B cell (primary cell): ENCODE measurements at regions not wholly inside any gene's neighbourhood (a gene's known extent, or its start where the extent isn't known, plus 50 kb on each side); places are given as distances from the start of the nearest gene placed in this dataset.

Source experiments
- ATAC-seq: fragments of 200-7000 bp; cut with Tn5 transposase; one replicate; pipeline ENCODE4 v1.10.0; 2021; ENCODE audit warnings: low read depth, mild to moderate bottlenecking, moderate number of reproducible peaks, moderate library complexity
- CTCF ChIA-PET: fragments of 350-600 bp; sonication (Branson Sonifier 250); formaldehyde crosslinking; loops from one replicate; lab custom pipeline; 2021; ENCODE audit warnings: antibody characterized with exemption, inconsistent platforms; lab: Charles Lee
- POLR2A ChIA-PET: fragments of 350-600 bp; sonication (Branson Sonifier 250); formaldehyde crosslinking; loops from one replicate; lab custom pipeline; 2021; ENCODE audit warnings: antibody characterized with exemption; lab: Charles Lee
- DNase-seq: peaks from one replicate; pipeline ENCODE4 v3.0.0; 2013
- H2AFZ ChIP-seq: 2 replicates; pipeline ENCODE4 v1.6.1; 2012; ENCODE audit warnings: mild to moderate bottlenecking, low read depth, low read length; ENCODE audit not compliant: insufficient read depth, poor library complexity, severe bottlenecking
- H3K27ac ChIP-seq, 2 donors: 1 replicate in 1 of 2; 2 replicates in 1 of 2; pipeline ENCODE4 v1.5.1; 2012 to 2013; ENCODE audit warnings: low read length in 2 of 2, mild to moderate bottlenecking in 2 of 2, moderate library complexity in 1 of 2
- H3K27me3 ChIP-seq, 4 experiments: fragments of 200-600 bp in 1 of 4; sonication (generic) in 1 of 4; replicated peaks in 1 of 4; 1 replicate in 2 of 4; 2 replicates in 2 of 4; pipeline versions ENCODE4 v1.6.1 to v1.7.0; 2013 to 2016; ENCODE audit warnings: low read length in 3 of 4, mild to moderate bottlenecking in 2 of 4, mixed read lengths in 1 of 4, moderate library complexity in 1 of 4; ENCODE audit not compliant: insufficient read depth in 4 of 4, control insufficient read depth in 3 of 4; ENCODE audit errors: control extremely low read depth in 1 of 4
- H3K36me3 ChIP-seq, 2 experiments: replicated peaks in 1 of 2; 1 replicate in 1 of 2; 2 replicates in 1 of 2; pipeline versions ENCODE4 v1.6.1 to v1.7.1; 2013; ENCODE audit warnings: low read length in 1 of 2; ENCODE audit not compliant: insufficient read depth in 2 of 2, control insufficient read depth in 1 of 2; ENCODE audit errors: control extremely low read depth in 1 of 2, extremely low read depth in 1 of 2
- H3K4me1 ChIP-seq, 2 donors: fragments of 200-600 bp in 1 of 2; sonication (generic) in 1 of 2; 1 replicate in 1 of 2; 2 replicates in 1 of 2; pipeline versions ENCODE4 v1.5.1 to v1.6.1; 2013 to 2017; ENCODE audit warnings: low read length in 2 of 2; ENCODE audit not compliant: control insufficient read depth in 2 of 2, insufficient read depth in 2 of 2
- H3K4me2 ChIP-seq: replicated peaks from 2 replicates; pipeline ENCODE3; 2012; ENCODE audit warnings: mild to moderate bottlenecking, low read depth, low read length; ENCODE audit not compliant: poor library complexity, severe bottlenecking
- H3K4me3 ChIP-seq, 5 experiments: fragments of 200-600 bp in 1 of 5; sonication (generic) in 1 of 5; 1 replicate in 3 of 5; 2 replicates in 2 of 5; pipeline versions ENCODE4 v1.5.1 to v1.7.0; 2011 to 2016; ENCODE audit warnings: low read length in 4 of 5, mild to moderate bottlenecking in 4 of 5, low read depth in 2 of 5, control low read depth in 1 of 5, moderate library complexity in 1 of 5; ENCODE audit not compliant: insufficient read depth in 1 of 5; ENCODE audit errors: control extremely low read depth in 1 of 5, extremely low read depth in 1 of 5
- H3K79me2 ChIP-seq: fragments of 200-600 bp; sonication (generic); one replicate; pipeline ENCODE4 v1.6.0; 2016; ENCODE audit warnings: low read length; ENCODE audit not compliant: control insufficient read depth, insufficient read depth
- H3K9ac ChIP-seq: fragments of 200-600 bp; sonication (generic); 2 replicates; pipeline ENCODE4 v1.6.1; 2017; ENCODE audit warnings: mild to moderate bottlenecking, low read length, moderate library complexity
- H3K9me3 ChIP-seq, 3 donors: one replicate each; pipeline versions ENCODE4 v1.6.1 to v1.7.1; 2013; ENCODE audit warnings: low read length in 2 of 3; ENCODE audit not compliant: control insufficient read depth in 2 of 3, insufficient read depth in 1 of 3; ENCODE audit errors: control extremely low read depth in 1 of 3
- H4K20me1 ChIP-seq: 2 replicates; pipeline ENCODE4 v1.6.0; 2012; ENCODE audit warnings: mild to moderate bottlenecking, low read length; ENCODE audit not compliant: insufficient read depth, control insufficient read depth, poor library complexity, severe bottlenecking
- H3K27ac Mint-ChIP-seq: one replicate; pipeline ENCODE4 v1.8.0; 2021; ENCODE audit warnings: mixed read lengths
- H3K27me3 Mint-ChIP-seq: one replicate; pipeline ENCODE4 v1.8.0; 2021; ENCODE audit warnings: mixed read lengths
- H3K4me1 Mint-ChIP-seq: one replicate; pipeline ENCODE4 v1.8.0; 2021; ENCODE audit warnings: mixed read lengths
- H3K4me3 Mint-ChIP-seq: one replicate; pipeline ENCODE4 v1.8.0; 2021; ENCODE audit warnings: mixed read lengths
- H3K9me3 Mint-ChIP-seq: one replicate; pipeline ENCODE4 v1.8.0; 2022; ENCODE audit warnings: mixed read lengths; ENCODE audit not compliant: insufficient read depth
- EZH2 ChIP-seq: IDR thresholded peaks from 2 replicates; pipeline ENCODE4 v1.6.1; 2012; ENCODE audit warnings: borderline replicate concordance, low read depth, mild to moderate bottlenecking, moderate library complexity, low read length; ENCODE audit not compliant: insufficient read depth, poor library complexity, severe bottlenecking
- WGBS: methylation state at CpG from one replicate; pipeline ENCODE4 v1.1.5; 2013; ENCODE audit warnings: missing lambda C conversion rate; ENCODE audit not compliant: insufficient coverage; 5-methylcytosine and 5-hydroxymethylcytosine counted together
- intact Hi-C: fragments of 100-400 bp; cut with micrococcal nuclease; formaldehyde crosslinking; loops from one replicate; pipeline ENCODE4 v1.10.0; 2022
- TF ChIP-seq, protein P1 (sequence below): fragments of 200-600 bp; IDR thresholded peaks from one replicate; pipeline ENCODE4 v1.8.0; 2022; ENCODE audit warnings: antibody characterized with exemption, mild to moderate bottlenecking

DNA sequence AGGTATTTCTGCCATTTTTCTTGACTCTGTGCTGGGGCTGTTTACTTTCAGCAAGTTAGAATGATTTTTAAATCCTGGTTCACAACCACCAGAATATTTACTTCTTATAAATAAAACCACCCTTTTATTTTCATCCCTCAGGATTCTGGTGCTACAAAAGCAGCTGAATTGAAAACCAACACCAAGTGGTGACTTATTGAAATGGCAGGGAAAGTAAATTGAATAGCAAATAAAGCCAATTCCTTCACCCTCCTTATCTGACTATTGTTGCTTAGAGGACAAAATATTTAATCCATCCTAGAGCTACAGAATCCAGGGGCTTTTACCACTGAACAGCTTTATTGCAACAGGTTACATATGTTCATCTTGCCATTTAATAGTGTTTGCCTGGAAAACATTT is 828.6 kb upstream of the GHITM start:
- intact Hi-C loops: no loop called here
- Histone ChIP-seq H2AFZ (no peak overlapping the region), H3K27me3 (no peaks in the 10 kb centered on the region), H3K4me1 (no peaks in the 10 kb centered on the region), H3K36me3 (no peaks in the 10 kb centered on the region), H3K9me3 (peaks cover 0 to 8% (median 0%) of the 10 kb centered on the region in 3 donors), H4K20me1 (no peaks in the 10 kb centered on the region), H3K27ac (no peak overlapping the region), H3K79me2 (no peaks in the 10 kb centered on the region), H3K4me3 (no peak overlapping the region), H3K4me2 (no peak overlapping the region), H3K9ac (no peak overlapping the region)
- DNase-seq: no peak
- POLR2A ChIA-PET: no interaction called here
- ATAC-seq: no peak
- CTCF ChIA-PET: no interaction called here
- TF ChIP-seq, protein P1, sequence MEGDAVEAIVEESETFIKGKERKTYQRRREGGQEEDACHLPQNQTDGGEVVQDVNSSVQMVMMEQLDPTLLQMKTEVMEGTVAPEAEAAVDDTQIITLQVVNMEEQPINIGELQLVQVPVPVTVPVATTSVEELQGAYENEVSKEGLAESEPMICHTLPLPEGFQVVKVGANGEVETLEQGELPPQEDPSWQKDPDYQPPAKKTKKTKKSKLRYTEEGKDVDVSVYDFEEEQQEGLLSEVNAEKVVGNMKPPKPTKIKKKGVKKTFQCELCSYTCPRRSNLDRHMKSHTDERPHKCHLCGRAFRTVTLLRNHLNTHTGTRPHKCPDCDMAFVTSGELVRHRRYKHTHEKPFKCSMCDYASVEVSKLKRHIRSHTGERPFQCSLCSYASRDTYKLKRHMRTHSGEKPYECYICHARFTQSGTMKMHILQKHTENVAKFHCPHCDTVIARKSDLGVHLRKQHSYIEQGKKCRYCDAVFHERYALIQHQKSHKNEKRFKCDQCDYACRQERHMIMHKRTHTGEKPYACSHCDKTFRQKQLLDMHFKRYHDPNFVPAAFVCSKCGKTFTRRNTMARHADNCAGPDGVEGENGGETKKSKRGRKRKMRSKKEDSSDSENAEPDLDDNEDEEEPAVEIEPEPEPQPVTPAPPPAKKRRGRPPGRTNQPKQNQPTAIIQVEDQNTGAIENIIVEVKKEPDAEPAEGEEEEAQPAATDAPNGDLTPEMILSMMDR: no peak
- no peak for TF ChIP-seq EZH2
- Mint-ChIP-seq H3K4me1 (no peaks in the 10 kb centered on the region), H3K4me3 (no peak overlapping the region), H3K27ac (no peak overlapping the region), H3K9me3 (peaks cover 11% of the 10 kb centered on the region), H3K27me3 (no peaks in the 10 kb centered on the region)

DNA sequence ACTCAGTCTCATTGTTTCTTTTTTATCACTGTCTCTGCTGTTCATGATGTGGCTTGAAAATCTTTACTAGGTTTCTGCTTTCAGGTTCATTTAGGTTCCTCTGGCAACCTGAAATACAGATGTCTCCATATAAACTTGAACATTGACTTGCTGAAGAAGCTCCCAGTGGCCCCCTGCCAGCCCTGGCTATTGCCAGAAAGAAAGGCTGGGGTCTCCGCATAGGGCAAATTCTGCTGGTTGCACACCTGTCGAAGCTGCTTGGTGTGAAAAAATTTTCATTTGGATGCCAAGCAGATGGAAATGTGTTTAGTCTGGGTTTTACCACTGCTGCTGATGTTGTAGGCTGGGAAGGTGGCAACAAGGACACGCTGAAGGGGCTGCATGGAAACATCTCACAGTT is 826.7 kb upstream of the GHITM start:
- no peaks in the 10 kb centered on the region for H3K36me3 ChIP-seq
- H3K27me3 ChIP-seq: no peaks in the 10 kb centered on the region
- H4K20me1 ChIP-seq: no peaks in the 10 kb centered on the region
- no peak overlapping the region for H2AFZ ChIP-seq
- ATAC-seq (no peak), DNase-seq (no peak)
- ChIA-PET POLR2A (no interaction called here), CTCF (no interaction called here)
- peaks cover 11% of the 10 kb centered on the region for H3K9me3 Mint-ChIP-seq
- peaks cover 0 to 16% (median 0%) of the 10 kb centered on the region in 3 donors for H3K9me3 ChIP-seq
- no peak overlapping the region for H3K9ac ChIP-seq
- no peaks in the 10 kb centered on the region for H3K4me1 Mint-ChIP-seq
- no peaks in the 10 kb centered on the region for H3K79me2 ChIP-seq
- intact Hi-C loops: no loop called here
- no peak overlapping the region for H3K27ac Mint-ChIP-seq
- H3K4me2 ChIP-seq: no peak overlapping the region
- H3K4me3 Mint-ChIP-seq: no peak overlapping the region
- no peak overlapping the region for H3K27ac ChIP-seq
- TF ChIP-seq, protein P1: no peak
- no peak for TF ChIP-seq EZH2
- H3K27me3 Mint-ChIP-seq: no peaks in the 10 kb centered on the region
- WGBS: 83% methylated on average over 3 of the region's 3 CpGs
- H3K4me3 ChIP-seq: no peak overlapping the region
- H3K4me1 ChIP-seq: no peaks in the 10 kb centered on the region
